ENCODE measurements at regions not wholly inside any gene's neighbourhood (a gene's known extent, or its start where the extent isn't known, plus 50 kb on each side); places are given as distances from the start of the nearest gene placed in this dataset.

GRCh38 chr1:234989479-234990327 is 138.9 kb downstream of the TOMM20 start:
- no peak for DNase-seq (ENCODE audit: low read depth, low spot score)

- DNase-seq (ENCODE audit: low read depth, low spot score), result no peak
Observed at GRCh38 chr1:234989019-234989418, 139.6 kb downstream of the TOMM20 start.

- DNase-seq (ENCODE audit: low read depth, low spot score), result no peak
Observed at GRCh38 chr1:234988536-234988935, 140.1 kb downstream of the TOMM20 start.

GRCh38 chr1:234988155-234988517 is 140.5 kb downstream of the TOMM20 start:
- DNase-seq (ENCODE audit: low read depth, low spot score), result no peak

GRCh38 chr1:234987415-234988154 is 141.1 kb downstream of the TOMM20 start:
- DNase-seq (ENCODE audit: low read depth, low spot score), result no peak

GRCh38 chr1:234986750-234987414 is 141.8 kb downstream of the TOMM20 start:
- DNase-seq (ENCODE audit: low read depth, low spot score), result no peak

- DNase-seq (ENCODE audit: low read depth, low spot score), result no peak
Observed at GRCh38 chr1:234985516-234986294, 142.9 kb downstream of the TOMM20 start.

GRCh38 chr1:234985007-234985370 is 143.6 kb downstream of the TOMM20 start:
- no peak for DNase-seq (ENCODE audit: low read depth, low spot score)

GRCh38 chr1:234983564-234984238 is 144.9 kb downstream of the TOMM20 start:
- DNase-seq (ENCODE audit: low read depth, low spot score), result no peak

GRCh38 chr1:234981758-234982157 is 146.9 kb downstream of the TOMM20 start:
- no peak for DNase-seq (ENCODE audit: low read depth, low spot score)

GRCh38 chr1:234980645-234981396 is 147.8 kb downstream of the TOMM20 start:
- DNase-seq (ENCODE audit: low read depth, low spot score), result peak; percentile 34

GRCh38 chr1:234980291-234980644 is 148.4 kb downstream of the TOMM20 start:
- DNase-seq (ENCODE audit: low read depth, low spot score), result no peak

GRCh38 chr1:234979296-234980279 is 149.0 kb downstream of the TOMM20 start:
- DNase-seq (ENCODE audit: low read depth, low spot score), result no peak

- peak; percentile 21 for DNase-seq (ENCODE audit: low read depth, low spot score)
Observed at GRCh38 chr1:234978397-234979295, 150.0 kb downstream of the TOMM20 start.

GRCh38 chr1:234977875-234978396 is 150.7 kb downstream of the TOMM20 start:
- no peak for DNase-seq (ENCODE audit: low read depth, low spot score)

- DNase-seq (ENCODE audit: low read depth, low spot score), result no peak
Observed at GRCh38 chr1:234976861-234977680, 151.6 kb downstream of the TOMM20 start.

Data from activated CD4-positive, CD25-positive, alpha-beta regulatory T cell treated with anti-CD3 and anti-CD28 coated beads, Interleukin-2, amount 50 U/mL, for 16 hours (primary cell).